NAMALWA (cell line): ENCODE measurements at regions not wholly inside any gene's neighbourhood (a gene's known extent, or its start where the extent isn't known, plus 50 kb on each side); places are given as distances from the start of the nearest gene placed in this dataset.

Experiments used
- DNase-seq: peaks from one replicate; pipeline ENCODE4 v3.0.0-alpha.2; 2015; ENCODE audit warnings: low spot score

GRCh38 chr3:159127021-159127392, 325.2 kb downstream of the MFSD1 start:
- no peak for DNase-seq

- DNase-seq = no peak
These were observed 326.8 kb downstream of the MFSD1 start for GRCh38 chr3:159128628-159129027.

- peak; percentile 45 for DNase-seq
These were observed 328.3 kb downstream of the MFSD1 start for GRCh38 chr3:159130108-159130507.

- DNase-seq = no peak
These were observed 329.5 kb downstream of the MFSD1 start for GRCh38 chr3:159131376-159131775.

GRCh38 chr3:159137949-159138348, 336.1 kb downstream of the MFSD1 start:
- DNase-seq = no peak

GRCh38 chr3:159139326-159139725, 337.5 kb downstream of the MFSD1 start:
- no peak for DNase-seq

- no peak for DNase-seq
These were observed 342.6 kb downstream of the MFSD1 start for GRCh38 chr3:159144472-159144871.

- no peak for DNase-seq
These were observed 343.0 kb downstream of the MFSD1 start for GRCh38 chr3:159144891-159145290.

GRCh38 chr3:159146392-159146791, 344.5 kb downstream of the MFSD1 start:
- DNase-seq = no peak

GRCh38 chr3:159146856-159147435, 345.1 kb downstream of the MFSD1 start:
- DNase-seq = no peak

GRCh38 chr3:159147813-159148212, 346.0 kb downstream of the MFSD1 start:
- no peak for DNase-seq

- DNase-seq = no peak
These were observed 346.6 kb downstream of the MFSD1 start for GRCh38 chr3:159148466-159148865.

- no peak for DNase-seq
These were observed 347.3 kb downstream of the MFSD1 start for GRCh38 chr3:159149131-159149530.

- DNase-seq = no peak
These were observed 347.8 kb downstream of the MFSD1 start for GRCh38 chr3:159149633-159150032.

GRCh38 chr3:159150180-159150579, 348.3 kb downstream of the MFSD1 start:
- no peak for DNase-seq

- no peak for DNase-seq
These were observed 349.3 kb downstream of the MFSD1 start for GRCh38 chr3:159151130-159151529.

- DNase-seq = no peak
These were observed 355.4 kb downstream of the MFSD1 start for GRCh38 chr3:159157275-159157674.

GRCh38 chr3:159158213-159158612, 356.4 kb downstream of the MFSD1 start:
- DNase-seq = no peak

GRCh38 chr3:159158801-159159200, 356.9 kb downstream of the MFSD1 start:
- no peak for DNase-seq

GRCh38 chr3:159159546-159159945, 357.7 kb downstream of the MFSD1 start:
- DNase-seq = no peak

GRCh38 chr3:159163656-159164055, 361.8 kb downstream of the MFSD1 start:
- no peak for DNase-seq

- DNase-seq = no peak
These were observed 364.1 kb downstream of the MFSD1 start for GRCh38 chr3:159165961-159166360.

GRCh38 chr3:159166899-159167586, 365.2 kb downstream of the MFSD1 start:
- DNase-seq = no peak

- DNase-seq = no peak
These were observed 366.9 kb downstream of the MFSD1 start for GRCh38 chr3:159168788-159169187.
